HepG2 (cell line): ENCODE measurements at regions not wholly inside any gene's neighbourhood (a gene's known extent, or its start where the extent isn't known, plus 50 kb on each side); places are given as distances from the start of the nearest gene placed in this dataset.

Experiments
- ATAC-seq: fragments of 200-7000 bp; cut with Tn5 transposase; 3 replicates; pipeline ENCODE4 v1.9.1; 2020; ENCODE audit warnings: mild to moderate bottlenecking, moderate library complexity
- BruUV-seq: library from RNA; stranded (reverse); fragments of 400-500 nt; replicated peaks from 2 replicates; lab custom pipeline; 2021; lab: Mats Ljungman, UMichigan
- CTCF ChIA-PET: fragments of 300-600 bp; formaldehyde crosslinking; extraction: SDS; loops from one replicate; lab custom pipeline; 2021; ENCODE audit warnings: low total read pairs, inconsistent platforms, low intra/inter-chr PET ratio; lab: Yijun Ruan, JAX
- POLR2A ChIA-PET: fragments of 350-600 bp; sonication (Branson Sonifier 250); formaldehyde crosslinking; loops from one replicate; lab custom pipeline; 2020; ENCODE audit warnings: antibody characterized with exemption, inconsistent platforms; lab: Yijun Ruan, JAX
- DNase-seq: peaks from one replicate; pipeline ENCODE4 v3.0.0-alpha.2; 2015; ENCODE audit warnings: low spot score
- FAIRE-seq: peaks from 3 replicates; lab custom pipeline; 2011; peaks lifted over from hg19 to GRCh38; lab: Jason Lieb, UNC
- H2AFZ ChIP-seq: one replicate; pipeline ENCODE4 v1.6.1; 2011; ENCODE audit warnings: low read length, inconsistent platforms
- H3K27ac ChIP-seq: fragments of 300-600 bp; 3 replicates; pipeline ENCODE4 v1.8.0; 2011; ENCODE audit warnings: mixed run types, mild to moderate bottlenecking, mixed read lengths, low read length, inconsistent platforms; ENCODE audit not compliant: insufficient read depth; ENCODE audit errors: extremely low read length
- H3K27me3 ChIP-seq, 2 experiments: fragments of 200-600 bp in 1 of 2; 2 replicates in 1 of 2; 3 replicates in 1 of 2; pipeline versions ENCODE4 v1.6.0 to v1.8.0; 2011; ENCODE audit warnings: low read length in 2 of 2, mild to moderate bottlenecking in 2 of 2, moderate library complexity in 2 of 2, inconsistent platforms in 1 of 2; ENCODE audit not compliant: insufficient read depth in 2 of 2, control insufficient read depth in 1 of 2
- H3K36me3 ChIP-seq, 2 experiments: fragments of 200-600 bp in 1 of 2; replicated peaks in 1 of 2; 2 replicates in 1 of 2; 3 replicates in 1 of 2; pipeline versions ENCODE4 v1.5.1 to v1.8.0; 2011; ENCODE audit warnings: low read length in 2 of 2, inconsistent platforms in 1 of 2; ENCODE audit not compliant: insufficient read depth in 2 of 2, control insufficient read depth in 1 of 2
- H3K4me1 ChIP-seq: 2 replicates; pipeline ENCODE4 v1.5.1; 2012; ENCODE audit warnings: low read length, inconsistent platforms; ENCODE audit not compliant: insufficient read depth
- H3K4me2 ChIP-seq: 2 replicates; pipeline ENCODE4 v1.6.0; 2011; ENCODE audit warnings: low read depth, low read length, inconsistent platforms
- H3K4me3 ChIP-seq, 3 experiments: fragments of 200-600 bp in 1 of 3; sonication (generic), shearing (Covaris generic) in 1 of 3; replicated peaks in 1 of 3; 2 replicates each; pipeline ENCODE4 v1.5.1; 2011 to 2016; ENCODE audit warnings: low read length in 3 of 3, inconsistent platforms in 2 of 3, low read depth in 2 of 3, mild to moderate bottlenecking in 2 of 3, control low read depth in 1 of 3, mixed read lengths in 1 of 3; ENCODE audit not compliant: insufficient read depth in 1 of 3
- H3K79me2 ChIP-seq: one replicate; pipeline ENCODE4 v1.6.1; 2011; ENCODE audit warnings: low read length, inconsistent platforms; ENCODE audit not compliant: insufficient read depth
- H3K9ac ChIP-seq: 2 replicates; pipeline ENCODE4 v1.6.0; 2011; ENCODE audit warnings: mild to moderate bottlenecking, low read depth, low read length, inconsistent platforms; ENCODE audit not compliant: insufficient read depth
- H3K9me3 ChIP-seq: 2 replicates; pipeline ENCODE4 v1.5.1; 2012; ENCODE audit warnings: mild to moderate bottlenecking, low read length
- H4K20me1 ChIP-seq: 2 replicates; pipeline ENCODE4 v1.6.0; 2011; ENCODE audit warnings: inconsistent platforms, mild to moderate bottlenecking, low read length, moderate library complexity; ENCODE audit not compliant: insufficient read depth
- ARID4A ChIP-seq: sonication (generic); formaldehyde crosslinking; IDR thresholded peaks from 2 replicates; pipeline ENCODE4 v1.5.0; 2020; ENCODE audit warnings: mild to moderate bottlenecking, missing genetic modification reagents, borderline replicate concordance
- FOXP4 ChIP-seq: sonication (generic); formaldehyde crosslinking; IDR thresholded peaks from 2 replicates; pipeline ENCODE4 v1.4.0; 2020; ENCODE audit warnings: missing genetic modification reagents
- HMG20A ChIP-seq: IDR thresholded peaks from 2 replicates; pipeline ENCODE4 v1.6.1; 2016; ENCODE audit warnings: borderline replicate concordance
- JUN ChIP-seq: sonication (generic); formaldehyde crosslinking; IDR thresholded peaks from 2 replicates; pipeline ENCODE4 v1.4.0; 2020; ENCODE audit warnings: mild to moderate bottlenecking, missing genetic modification reagents
- ZHX2 ChIP-seq, 2 experiments: sonication (generic) in 1 of 2; formaldehyde crosslinking in 1 of 2; IDR thresholded peaks; 2 replicates each; pipeline versions ENCODE4 v1.6.1 to v1.9.0; 2014 to 2022; ENCODE audit warnings: antibody characterized with exemption in 1 of 2, borderline replicate concordance in 1 of 2, inconsistent platforms in 1 of 2, low read depth in 1 of 2, missing genetic modification reagents in 1 of 2
- ZNF235 ChIP-seq: sonication (generic); formaldehyde crosslinking; IDR thresholded peaks from 2 replicates; pipeline ENCODE4 v1.8.1; 2023; ENCODE audit warnings: mild to moderate bottlenecking, missing genetic modification reagents, borderline replicate concordance
- ZNF598 ChIP-seq: sonication (generic); formaldehyde crosslinking; IDR thresholded peaks from 2 replicates; pipeline ENCODE4 v1.5.1; 2020; ENCODE audit warnings: mild to moderate bottlenecking, missing genetic modification reagents, borderline replicate concordance
- ZNF674 ChIP-seq: sonication (generic); formaldehyde crosslinking; IDR thresholded peaks from 2 replicates; pipeline ENCODE4 v1.5.0; 2020; ENCODE audit warnings: low read depth, mild to moderate bottlenecking, missing genetic modification reagents
- WGBS: methylation state at CpG from one replicate; pipeline ENCODE4 v1.1.6; 2017; ENCODE audit warnings: low lambda C conversion rate; 5-methylcytosine and 5-hydroxymethylcytosine counted together
- in situ Hi-C: cut with HindIII; loops from 2 replicates; pipeline ENCODE4 v1.10.0; 2017; ENCODE audit warnings: low pct_unique_long_range_greater_than_20kb; ENCODE audit not compliant: extremely low pct_ligation_motif_present
- intact Hi-C: fragments of 100-400 bp; cut with micrococcal nuclease; formaldehyde crosslinking; loops from one replicate; pipeline ENCODE4 v1.10.0; 2022; ENCODE audit not compliant: unreplicated experiment

DNA sequence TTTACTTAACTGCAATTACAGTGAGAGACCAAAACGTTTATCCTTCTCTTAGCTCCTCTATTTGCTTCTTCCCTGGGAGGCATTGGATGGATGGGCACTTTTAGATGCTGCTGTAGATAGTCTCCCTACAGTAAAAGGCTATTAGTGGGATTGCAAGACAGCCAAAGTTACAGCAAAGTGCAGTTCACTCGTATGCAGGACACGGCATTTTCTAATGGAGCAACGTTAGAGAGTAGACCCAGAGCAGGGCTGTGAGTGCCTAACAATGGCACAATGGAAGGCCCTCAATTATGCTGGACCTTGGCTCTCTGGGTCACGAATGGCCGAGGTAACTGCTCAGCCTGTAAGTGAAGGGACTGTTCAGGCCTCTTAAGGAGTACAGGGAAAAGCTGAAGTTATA is 605.8 kb upstream of the NOX3 start (continued):
- no peak for TF ChIP-seq ARID4A (CRISPR knock-in tag)
- TF ChIP-seq FOXP4 (CRISPR knock-in tag), result no peak
- TF ChIP-seq ZNF674 (CRISPR knock-in tag), result no peak
- no peak for TF ChIP-seq ZNF235 (CRISPR knock-in tag)
- TF ChIP-seq, all 625 proteins: peak for 0

GRCh38 chr6:156060013-156060412 is 604.4 kb upstream of the NOX3 start:
- Histone ChIP-seq H3K36me3 (no peaks in the 10 kb centered on the region), H3K27ac (no peak overlapping the region), H4K20me1 (no peaks in the 10 kb centered on the region), H3K9me3 (0 out of 2 replicates have a peak, but pooled peaks cover 5% of the 10 kb centered on the region), H2AFZ (no peak overlapping the region), H3K4me3 (no peak overlapping the region), H3K9ac (no peak overlapping the region), H3K4me2 (no peak overlapping the region), H3K79me2 (no peaks in the 10 kb centered on the region), H3K27me3 (0 out of 5 replicates have a peak, but pooled peaks cover 0 to 3% of the 10 kb centered on the region in 2 experiments), H3K4me1 (no peaks in the 10 kb centered on the region)
- ChIA-PET POLR2A (no interaction called here), CTCF (no interaction called here)
- WGBS, result 24% methylated on average over 4 of the region's 4 CpGs
- BruUV-seq, result no TSS peak
- ATAC-seq (no peak), DNase-seq (no peak), FAIRE-seq (no peak)
- in situ Hi-C loops, result no loop called here
- intact Hi-C loops, result no loop called here
- TF ChIP-seq HMG20A (CRISPR knock-in tag) (no peak), ZHX2 (IDR thresholded peaks at IDR 0.05; ENCODE audit: low read depth) (no peak), ZHX2 (CRISPR knock-in tag; IDR thresholded peaks at IDR 0.05; ENCODE audit: borderline replicate concordance) (no peak), JUN (CRISPR knock-in tag) (no peak), ZNF598 (no peak)
